HG03045 (cell line): ENCODE measurements at regions not wholly inside any gene's neighbourhood (a gene's known extent, or its start where the extent isn't known, plus 50 kb on each side); places are given as distances from the start of the nearest gene placed in this dataset.

Source experiments
- ATAC-seq: cut with Tn5 transposase; IDR thresholded peaks from one replicate; pipeline ENCODE4 v1.9.1; 2021; ENCODE audit warnings: mild to moderate bottlenecking, moderate library complexity; ENCODE audit not compliant: unreplicated experiment

DNA sequence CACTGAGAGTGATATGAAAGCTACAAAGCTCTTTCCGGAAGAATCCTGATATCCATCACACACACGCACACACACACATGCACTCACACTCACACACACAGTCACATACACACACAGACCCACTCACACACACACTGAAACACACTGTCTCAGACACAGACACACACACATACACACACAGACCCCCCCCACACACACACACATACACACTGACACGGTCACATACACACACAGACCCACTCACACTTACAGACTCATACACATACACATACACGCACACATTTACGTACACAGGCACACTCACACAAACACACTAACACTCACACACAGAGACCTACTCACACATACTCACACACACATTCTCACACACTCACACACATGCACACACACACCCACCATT, 58.6 kb downstream of the LIG4 start:
- ATAC-seq = no peak

DNA sequence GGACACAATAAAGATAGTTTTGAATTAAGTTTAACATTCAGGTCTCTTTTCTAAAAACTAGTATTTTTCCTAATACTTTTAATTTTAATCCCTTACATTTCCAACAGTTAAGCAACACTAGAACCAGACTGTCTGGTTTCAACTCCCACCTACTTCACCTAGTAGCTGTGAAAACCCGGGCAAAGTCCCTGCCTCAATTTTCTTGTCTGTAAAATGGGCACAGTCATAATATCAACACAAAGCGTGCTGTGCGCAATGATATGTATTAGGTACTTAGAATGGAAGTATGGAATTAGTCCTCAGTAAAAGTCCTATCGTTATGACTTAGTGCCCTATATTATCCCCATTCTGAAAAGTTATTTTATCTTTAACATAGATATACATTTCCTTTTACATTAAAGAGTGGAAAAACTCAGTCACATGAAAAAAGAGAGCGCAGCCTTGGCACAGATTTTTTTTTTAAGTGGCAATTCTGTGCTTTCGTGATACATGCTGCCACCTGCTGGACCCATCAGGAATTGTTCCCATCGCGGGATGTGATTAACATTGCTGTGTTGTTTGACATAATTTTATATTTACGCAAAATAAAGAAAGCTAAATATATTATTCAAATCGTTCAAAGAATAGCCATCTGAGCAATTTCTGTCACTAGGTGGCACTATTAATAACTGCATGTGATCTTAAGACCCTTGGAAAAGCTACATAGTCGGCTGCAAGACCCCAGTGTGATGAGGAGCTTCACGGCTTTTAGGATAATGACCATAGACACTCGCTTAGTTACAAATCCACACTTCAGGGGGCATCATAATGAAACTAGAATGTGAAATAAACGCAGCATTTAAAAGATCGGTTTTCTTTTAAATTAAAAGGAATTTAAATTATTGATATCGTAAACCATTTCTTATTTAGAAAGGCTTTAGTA, 59.9 kb downstream of the LIG4 start:
- no peak for ATAC-seq

DNA sequence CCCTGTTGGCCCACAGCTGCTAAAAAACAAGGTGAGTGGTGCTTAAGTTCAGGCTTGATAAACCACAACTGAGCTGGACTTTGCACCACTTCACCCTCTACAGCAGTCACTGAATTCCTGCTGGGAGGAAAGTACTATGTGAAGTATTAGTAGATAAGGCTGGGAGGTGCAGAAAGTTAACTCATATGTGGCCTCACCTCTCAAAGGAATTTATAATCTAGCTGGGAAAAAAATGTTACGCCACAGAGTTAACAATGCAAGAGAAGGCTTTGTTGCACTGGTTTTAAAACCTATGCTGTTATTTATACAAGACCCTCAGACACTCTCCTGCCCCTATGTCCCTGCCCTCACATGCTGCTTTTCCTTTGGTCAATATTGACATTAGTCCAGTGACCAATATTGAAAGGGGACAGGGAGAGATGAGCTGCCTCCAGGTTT, 60.9 kb downstream of the LIG4 start:
- ATAC-seq = no peak

DNA sequence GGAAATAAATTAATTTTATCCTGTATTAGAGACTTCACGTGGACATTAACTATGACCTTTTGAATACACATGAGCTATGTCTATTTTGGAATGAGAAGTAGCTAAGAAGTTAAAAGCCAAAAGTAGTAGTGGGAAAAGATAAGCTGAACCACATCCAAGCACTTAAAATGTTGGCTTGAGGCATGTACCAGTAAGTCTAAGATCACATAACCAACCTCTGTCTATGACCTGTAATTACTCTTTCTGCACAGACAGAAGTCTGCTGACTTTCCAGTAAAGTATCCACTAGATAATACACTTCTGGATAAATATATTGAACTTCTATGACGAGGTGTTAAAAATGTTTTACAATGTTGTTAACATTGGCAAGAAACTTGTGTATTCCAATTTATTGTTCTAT, 68.7 kb downstream of the LIG4 start:
- ATAC-seq = no peak

DNA sequence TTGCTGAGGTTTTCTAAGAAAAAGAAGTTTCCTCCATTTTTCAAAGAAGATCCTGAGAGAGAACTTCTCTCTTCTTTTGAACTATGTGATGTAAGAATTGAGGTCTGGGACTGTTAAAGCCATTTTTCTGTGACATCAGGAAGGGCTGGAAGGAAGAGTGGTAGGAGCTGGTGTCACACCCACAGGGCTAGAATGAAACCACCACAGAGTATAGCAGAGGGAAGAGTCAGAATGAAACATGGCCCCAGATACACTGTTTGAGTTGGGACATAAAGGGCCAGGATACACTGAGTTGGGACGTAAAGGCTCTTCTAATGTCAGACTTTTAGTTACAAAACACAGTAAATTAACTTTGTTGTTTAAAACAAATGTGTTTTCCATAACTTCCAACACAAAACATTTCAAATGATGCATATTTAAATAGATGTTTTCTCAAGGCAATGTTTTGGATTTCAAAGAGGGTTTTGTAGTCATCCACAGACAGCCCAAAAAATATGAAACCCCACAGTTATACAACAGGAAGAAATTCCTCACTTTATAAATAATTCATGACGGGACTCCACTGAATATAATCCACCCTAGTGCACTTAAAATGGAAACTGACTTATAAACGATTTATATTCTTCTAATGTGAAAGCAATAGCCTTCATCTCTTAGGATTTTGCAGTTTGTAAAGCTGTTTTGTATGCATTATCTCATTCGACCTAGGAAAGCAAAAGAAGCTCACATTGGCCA, 72.5 kb downstream of the LIG4 start:
- no peak for ATAC-seq

DNA sequence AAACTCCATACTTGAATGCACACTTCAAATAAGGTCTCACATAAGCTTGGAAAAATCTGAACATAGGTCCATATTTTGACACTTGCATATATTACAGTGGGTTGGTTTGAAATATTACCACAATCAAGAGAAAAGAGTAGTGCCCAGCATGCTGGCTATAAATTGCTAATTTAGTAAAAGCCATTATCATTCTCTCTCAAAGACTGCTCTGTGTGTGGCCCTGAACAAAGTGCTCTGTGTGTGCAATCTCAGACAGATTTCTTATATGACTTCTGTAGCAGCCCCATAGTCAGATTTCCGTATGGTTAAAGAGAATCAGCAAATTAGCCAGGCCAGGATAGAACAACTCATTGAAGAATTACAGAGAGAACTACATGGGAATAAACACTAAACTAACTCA, 78.2 kb downstream of the LIG4 start:
- ATAC-seq = no peak

DNA sequence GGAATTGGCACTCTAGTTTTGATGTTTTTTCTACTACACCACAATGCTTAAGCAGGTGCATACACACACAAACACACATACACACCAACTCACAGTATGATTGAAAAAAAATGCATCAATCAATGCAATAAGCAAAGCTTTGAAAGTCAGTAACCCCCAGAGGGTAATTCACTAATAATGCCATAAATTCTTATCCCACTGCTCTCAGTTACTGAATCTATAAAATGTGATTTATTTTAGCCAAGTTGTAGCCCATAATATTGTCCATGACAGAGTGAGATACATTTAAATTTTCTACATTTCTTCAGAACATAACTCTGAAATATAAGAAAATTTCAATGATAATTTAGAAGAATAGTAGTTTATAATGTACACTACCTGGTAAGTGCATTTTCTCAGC, 87.9 kb downstream of the LIG4 start:
- no peak for ATAC-seq

DNA sequence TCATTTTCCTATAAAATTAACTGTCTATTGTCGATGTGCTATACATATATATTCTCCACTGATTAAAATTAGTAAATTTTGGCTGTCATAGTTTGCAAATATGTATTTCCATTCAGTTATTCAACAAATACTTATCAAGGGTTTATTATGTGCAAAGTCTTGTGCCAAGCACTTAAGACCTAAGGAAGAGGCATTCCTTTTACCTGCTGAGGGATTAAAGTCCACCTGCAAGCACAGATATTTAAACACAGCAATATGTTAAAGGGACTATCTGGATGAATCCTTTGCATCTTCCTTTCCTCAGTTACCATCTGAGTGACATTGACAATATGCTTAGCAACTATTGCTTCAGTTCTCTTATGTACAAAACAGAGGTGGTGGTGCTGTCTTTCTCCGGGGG, 89.3 kb downstream of the LIG4 start:
- no peak for ATAC-seq

DNA sequence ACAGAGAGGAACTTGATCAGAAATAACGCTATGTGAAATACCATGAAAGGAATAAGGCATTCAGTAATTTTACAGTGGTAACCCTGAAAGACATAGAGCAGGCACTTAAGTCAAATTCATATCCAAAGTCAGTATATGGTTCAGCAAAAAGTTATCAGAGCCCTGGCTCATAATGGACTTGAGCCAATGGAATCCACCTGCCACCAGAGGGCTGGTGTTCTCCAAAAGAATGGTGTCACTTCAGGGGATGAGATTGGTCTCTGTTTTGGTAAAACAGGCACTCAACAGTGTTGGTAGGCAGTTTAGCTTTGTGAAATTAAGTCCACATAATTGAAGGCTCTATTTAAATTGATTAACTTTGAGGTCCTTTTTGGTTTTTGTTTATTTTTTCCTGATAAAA, 93.9 kb downstream of the LIG4 start:
- ATAC-seq = no peak

DNA sequence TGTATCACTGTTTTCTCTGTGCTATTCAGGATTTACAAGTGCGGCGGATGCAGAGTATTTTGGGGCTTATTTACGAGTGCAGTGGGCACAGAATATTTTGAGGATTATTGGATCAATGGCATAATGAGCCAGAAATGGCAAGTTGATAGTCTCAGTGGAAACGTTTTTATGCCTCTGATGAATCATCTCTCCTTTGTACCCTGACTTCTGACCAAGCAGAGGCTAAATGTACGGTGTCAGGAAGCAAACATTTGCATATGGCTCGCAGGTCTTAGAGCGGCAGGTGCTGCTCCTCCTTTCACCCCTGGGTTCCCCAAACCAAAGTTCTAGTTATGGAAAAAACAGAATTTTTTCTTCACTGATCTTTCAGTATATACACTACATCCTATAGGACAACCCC, 94.5 kb downstream of the LIG4 start:
- no peak for ATAC-seq

DNA sequence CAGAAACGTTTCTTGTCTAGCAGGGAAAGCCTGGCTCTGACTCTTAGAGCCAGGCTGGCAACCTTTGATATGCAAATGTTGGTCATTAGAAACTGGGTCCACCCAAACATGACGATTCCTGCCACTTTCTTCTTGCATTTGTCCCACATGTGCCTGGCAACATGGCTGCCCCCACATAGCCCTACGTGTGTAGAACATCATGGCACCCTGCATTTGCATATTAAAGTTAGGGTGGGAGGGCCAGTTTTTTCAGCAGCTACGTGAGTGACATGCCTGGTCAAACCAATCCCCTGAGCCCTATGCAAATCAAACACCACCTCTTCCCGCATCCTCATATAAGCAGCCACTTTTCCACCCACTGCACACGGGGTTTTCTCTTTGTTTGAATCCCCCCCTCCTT, 95.0 kb downstream of the LIG4 start:
- no peak for ATAC-seq

DNA sequence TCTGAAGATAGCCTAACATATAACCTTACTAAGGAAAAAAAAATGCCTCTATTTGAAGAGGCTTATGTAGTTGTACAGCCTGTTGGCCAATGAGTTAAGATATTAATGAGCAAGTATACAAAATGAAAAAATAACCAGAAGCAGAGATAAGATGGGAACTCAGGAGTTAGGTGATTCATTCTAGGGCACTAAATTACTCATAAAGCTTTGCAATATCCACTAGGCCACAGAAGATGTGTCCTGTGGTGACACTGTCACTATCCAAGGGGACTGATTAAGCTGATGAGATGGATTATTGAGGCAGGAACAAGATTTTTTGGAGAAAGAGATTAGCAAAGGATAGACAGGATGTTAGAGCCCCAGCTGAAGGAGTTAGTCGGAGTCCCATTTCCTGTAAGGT, 99.6 kb downstream of the LIG4 start:
- no peak for ATAC-seq

DNA sequence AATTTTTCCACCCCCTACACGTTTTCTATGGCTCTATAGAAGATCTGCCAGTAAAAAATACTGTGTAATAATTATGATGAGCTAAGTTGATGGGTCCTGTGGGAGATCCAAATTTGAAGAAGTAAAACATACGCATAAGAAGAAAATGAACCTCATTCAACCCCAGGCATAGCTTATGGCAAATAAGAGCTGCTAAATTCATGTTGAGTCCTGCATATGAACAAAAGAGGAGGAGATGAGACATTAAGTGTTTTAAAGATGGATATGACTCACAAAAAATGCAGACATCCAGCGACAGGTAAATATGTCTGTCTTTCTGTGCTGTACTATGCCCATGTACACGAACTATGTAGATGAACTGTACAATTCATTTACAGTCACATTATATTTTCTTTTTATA, 101.9 kb downstream of the LIG4 start:
- ATAC-seq = no peak

DNA sequence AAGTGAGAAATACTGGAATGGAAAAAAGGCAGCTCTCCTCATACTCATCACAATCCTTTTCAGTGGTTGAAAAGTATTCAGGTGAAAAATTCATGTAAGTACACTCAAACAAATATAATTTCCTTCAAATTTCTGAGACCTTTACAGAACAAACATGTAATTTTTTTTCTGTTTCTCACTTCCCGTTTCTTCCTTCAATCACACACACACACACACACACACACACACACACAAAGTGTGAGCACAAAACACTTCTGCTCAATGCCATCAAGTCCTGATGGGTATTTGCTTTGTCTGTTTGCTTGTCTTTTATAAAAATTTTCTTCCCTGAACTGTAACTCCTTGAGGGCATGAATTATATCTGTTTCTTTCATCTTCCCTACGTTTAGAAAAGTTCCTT, 110.6 kb downstream of the LIG4 start:
- no peak for ATAC-seq

DNA sequence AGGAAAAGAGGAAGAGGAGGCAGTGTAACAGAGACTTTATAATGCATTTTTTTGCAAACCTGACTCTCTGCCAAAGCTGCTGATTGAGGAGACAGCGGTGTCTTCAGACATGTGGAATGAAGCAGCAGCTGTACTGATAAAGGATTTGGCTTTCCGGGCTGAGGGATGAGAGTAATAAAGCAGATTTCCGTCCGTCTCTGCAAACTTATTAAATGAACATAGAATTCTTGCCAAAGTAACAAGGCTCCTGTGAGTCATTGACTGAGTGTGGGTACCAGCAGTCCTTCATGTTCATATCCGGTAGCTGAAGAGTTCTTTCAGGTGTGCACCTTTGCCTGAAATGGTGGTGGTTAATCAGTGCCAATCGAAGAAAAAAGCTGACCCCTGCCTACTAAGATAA, 112.6 kb downstream of the LIG4 start:
- no peak for ATAC-seq

DNA sequence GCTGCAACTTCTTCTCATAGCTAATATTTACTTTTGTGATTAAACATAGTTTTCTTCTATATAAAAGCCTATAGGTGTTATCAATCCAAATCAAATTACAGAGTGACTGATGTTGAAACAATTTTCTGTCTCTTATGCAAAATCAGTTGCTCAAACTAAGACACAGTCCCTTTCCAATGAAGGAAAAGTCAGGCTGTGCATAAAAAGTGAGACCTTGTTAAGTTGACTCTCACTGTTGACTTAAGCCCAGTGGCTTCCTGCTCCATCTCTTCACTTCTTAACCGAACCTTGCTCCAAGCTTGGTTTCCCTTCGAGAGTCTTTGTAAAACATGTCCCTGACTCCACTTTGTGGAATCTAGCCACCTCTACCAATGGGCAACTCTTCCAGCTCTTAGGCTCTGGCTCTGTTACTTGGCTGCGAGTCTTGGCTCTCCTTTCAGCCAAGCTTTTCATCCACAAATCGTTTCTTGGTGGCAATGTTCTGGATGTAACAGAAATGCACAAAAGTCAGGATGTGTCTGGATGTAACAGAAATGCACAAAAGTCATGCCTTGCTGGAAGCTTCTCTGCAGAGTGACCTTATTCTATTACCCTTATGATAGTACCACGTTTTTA, 118.9 kb downstream of the LIG4 start:
- no peak for ATAC-seq

DNA sequence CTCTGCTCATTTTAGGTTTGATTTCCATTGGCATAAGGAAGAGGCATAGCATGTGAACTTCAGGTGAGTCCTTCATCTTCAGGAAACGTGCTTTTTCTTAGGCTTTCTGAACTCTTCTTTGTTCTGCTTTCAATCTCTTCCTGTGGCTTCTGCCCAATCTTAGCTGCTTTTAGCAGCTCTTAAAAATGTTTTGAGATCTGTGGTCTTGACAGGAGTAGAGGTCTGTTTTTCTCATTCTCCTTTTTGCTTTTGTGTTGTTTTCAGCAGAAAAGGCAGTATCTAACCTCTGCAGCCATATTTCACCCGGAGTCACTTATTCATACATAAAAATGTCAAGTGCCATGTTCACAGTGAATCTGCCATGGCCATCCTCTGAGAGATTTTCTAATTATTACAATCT, 120.3 kb downstream of the LIG4 start:
- no peak for ATAC-seq

DNA sequence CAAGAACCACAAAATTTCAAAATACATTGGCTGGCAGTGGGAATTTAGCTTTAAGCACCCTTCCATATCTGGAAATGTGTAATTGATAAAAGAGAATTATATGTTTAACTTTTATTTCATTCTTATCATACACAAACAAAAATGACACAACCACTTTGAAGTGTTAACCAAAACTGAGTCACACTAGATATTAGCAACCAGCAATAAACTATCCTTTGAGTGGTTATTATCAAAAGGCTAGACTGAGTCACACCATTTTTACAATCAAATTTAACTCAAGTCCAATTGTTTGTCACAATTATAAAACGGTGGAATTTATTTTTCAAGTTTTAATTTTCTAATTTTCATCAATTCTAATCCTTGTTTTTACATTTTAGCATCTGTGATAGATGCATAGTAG, 121.7 kb downstream of the LIG4 start:
- no peak for ATAC-seq

DNA sequence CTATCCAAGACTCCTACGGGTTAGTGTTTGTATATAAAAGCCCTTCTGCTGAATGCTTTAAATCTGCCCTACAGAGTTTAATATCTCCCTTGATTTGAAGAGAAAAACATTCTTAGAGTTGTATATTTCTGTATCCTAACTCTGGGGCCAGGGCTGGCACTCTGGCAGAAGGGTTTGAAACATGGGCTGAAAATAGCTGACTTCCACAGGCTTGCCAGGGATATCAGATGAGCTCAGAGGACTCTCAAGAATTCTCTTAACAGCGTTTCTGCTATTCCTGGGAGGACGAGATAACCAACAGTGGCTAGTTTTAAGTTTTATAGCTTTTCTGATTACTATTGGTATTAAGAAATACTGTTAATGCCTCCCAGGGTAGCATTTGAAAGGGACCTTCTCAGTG, 127.5 kb downstream of the LIG4 start:
- ATAC-seq = no peak

DNA sequence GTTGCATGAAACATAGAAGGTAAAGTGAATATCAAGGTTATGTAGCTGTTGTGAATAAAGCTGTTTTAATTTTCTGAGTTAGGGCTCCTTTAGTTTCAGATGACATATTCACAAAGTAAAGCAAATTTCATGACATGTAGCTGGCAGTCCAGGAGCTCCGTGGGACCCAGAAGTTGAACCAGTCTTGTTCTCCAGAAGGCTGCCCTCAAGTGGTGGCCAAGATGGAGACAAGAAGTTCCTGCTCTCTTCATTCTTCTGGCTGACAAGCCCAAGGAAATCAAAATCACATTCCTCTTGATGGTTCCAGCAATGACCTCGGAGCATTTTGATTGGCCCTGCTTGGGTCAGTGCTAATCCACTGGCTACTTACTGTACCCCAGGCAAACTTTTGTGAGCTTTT, 128.7 kb downstream of the LIG4 start:
- ATAC-seq = no peak

DNA sequence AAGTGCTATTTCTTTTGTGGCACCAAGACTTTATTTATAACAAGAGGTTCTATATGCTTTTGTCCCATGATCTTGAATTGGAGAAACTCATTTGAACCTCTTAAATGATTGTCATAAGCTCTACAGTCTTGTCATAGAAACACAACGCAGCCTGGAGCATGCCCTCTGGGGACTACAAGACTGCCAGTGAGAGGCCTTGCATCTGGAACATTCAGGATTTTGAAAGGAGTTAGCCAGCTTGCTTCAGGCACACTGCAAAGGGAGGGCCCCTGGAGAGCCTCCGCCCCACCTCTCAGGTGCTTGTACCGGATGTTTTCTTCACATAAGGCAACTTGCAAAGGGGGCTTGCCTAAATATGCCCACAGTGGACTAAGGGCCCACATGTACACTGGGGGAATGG, 130.5 kb downstream of the LIG4 start:
- ATAC-seq = no peak

DNA sequence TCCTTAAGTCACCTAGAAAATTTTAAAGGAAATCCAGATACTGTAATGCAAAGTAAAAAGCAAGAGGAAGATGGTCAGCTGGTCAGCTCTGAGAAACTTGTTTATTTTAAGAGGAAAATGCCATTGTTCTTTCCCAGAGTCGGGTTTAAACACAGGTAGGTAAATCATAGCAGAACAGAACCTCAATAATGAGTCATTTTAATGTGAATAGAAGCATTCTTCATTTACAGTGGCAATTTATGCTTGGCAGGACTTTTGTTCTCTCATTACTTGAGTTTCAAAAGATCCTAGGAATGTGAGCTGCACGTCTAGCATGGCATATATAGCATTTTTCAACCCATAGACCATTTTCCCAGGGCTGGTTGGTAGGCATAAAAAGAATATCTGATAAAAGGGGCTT, 132.3 kb downstream of the LIG4 start:
- ATAC-seq = no peak
